Ishikawa (cell line): ENCODE measurements at regions not wholly inside any gene's neighbourhood (a gene's known extent, or its start where the extent isn't known, plus 50 kb on each side); places are given as distances from the start of the nearest gene placed in this dataset.

ENCODE experiments used
- CEBPB ChIP-seq: IDR thresholded peaks from 2 replicates; pipeline ENCODE4 v1.6.1; 2012
- CREB1 ChIP-seq: IDR thresholded peaks from 2 replicates; pipeline ENCODE4 v1.6.1; 2012; ENCODE audit warnings: low read depth
- EGR1 ChIP-seq: IDR thresholded peaks from 2 replicates; pipeline ENCODE4 v1.6.1; 2012
- EP300 ChIP-seq: IDR thresholded peaks from 2 replicates; pipeline ENCODE4 v1.6.1; 2012; ENCODE audit warnings: borderline replicate concordance
- FOXM1 ChIP-seq: IDR thresholded peaks from 2 replicates; pipeline ENCODE4 v1.6.1; 2012; ENCODE audit warnings: low read depth, borderline replicate concordance
- NFIC ChIP-seq: IDR thresholded peaks from 2 replicates; pipeline ENCODE4 v1.6.1; 2012
- RAD21 ChIP-seq: IDR thresholded peaks from 2 replicates; pipeline ENCODE4 v1.6.1; 2012; ENCODE audit warnings: low read depth
- TAF1 ChIP-seq: IDR thresholded peaks from 2 replicates; pipeline ENCODE4 v1.6.1; 2012; ENCODE audit warnings: low read depth, mild to moderate bottlenecking
- TCF12 ChIP-seq: IDR thresholded peaks from 2 replicates; pipeline ENCODE4 v1.6.1; 2012; ENCODE audit warnings: low read depth
- TEAD4 ChIP-seq: IDR thresholded peaks from 2 replicates; pipeline ENCODE4 v1.6.1; 2012
- YY1 ChIP-seq: IDR thresholded peaks from 2 replicates; pipeline ENCODE4 v1.6.1; 2012; ENCODE audit warnings: low read depth
- ZBTB7A ChIP-seq: IDR thresholded peaks from 2 replicates; pipeline ENCODE4 v1.6.1; 2012; ENCODE audit warnings: low read depth
- TF ChIP-seq, protein P1 (sequence below): IDR thresholded peaks from 2 replicates; pipeline ENCODE4 v1.6.1; 2012; ENCODE audit warnings: low read depth, mild to moderate bottlenecking
- TF ChIP-seq, protein P2 (sequence below): IDR thresholded peaks from 2 replicates; pipeline ENCODE4 v1.6.1; 2012
- TF ChIP-seq, protein P3 (sequence below): IDR thresholded peaks from 2 replicates; pipeline ENCODE4 v1.6.1; 2012

DNA sequence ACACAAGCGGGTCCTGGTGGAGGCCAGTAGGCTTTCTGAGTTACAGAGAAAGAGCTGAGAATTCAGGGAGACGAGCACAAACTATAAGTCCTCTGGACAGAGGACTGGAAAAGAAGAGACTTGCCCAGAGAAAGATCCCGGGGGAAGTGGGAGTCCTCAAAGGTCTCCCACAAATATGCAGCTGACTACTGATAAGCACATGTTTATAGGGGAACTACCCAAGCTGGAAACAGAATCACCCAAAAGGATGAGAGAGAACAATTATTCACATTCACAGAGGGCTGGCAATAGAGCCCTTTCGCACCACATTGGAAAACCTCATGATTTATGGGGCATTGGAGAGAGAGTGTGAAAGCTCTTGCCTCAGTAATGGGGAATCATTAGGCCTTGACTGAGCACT lies 337.6 kb downstream of the IRS1 start:
- TF ChIP-seq TCF12 (no peak), CREB1 (no peak), EP300 (no peak), EGR1 (no peak), YY1 (no peak), CEBPB (no peak), TAF1 (no peak)
- TF ChIP-seq, protein P1, sequence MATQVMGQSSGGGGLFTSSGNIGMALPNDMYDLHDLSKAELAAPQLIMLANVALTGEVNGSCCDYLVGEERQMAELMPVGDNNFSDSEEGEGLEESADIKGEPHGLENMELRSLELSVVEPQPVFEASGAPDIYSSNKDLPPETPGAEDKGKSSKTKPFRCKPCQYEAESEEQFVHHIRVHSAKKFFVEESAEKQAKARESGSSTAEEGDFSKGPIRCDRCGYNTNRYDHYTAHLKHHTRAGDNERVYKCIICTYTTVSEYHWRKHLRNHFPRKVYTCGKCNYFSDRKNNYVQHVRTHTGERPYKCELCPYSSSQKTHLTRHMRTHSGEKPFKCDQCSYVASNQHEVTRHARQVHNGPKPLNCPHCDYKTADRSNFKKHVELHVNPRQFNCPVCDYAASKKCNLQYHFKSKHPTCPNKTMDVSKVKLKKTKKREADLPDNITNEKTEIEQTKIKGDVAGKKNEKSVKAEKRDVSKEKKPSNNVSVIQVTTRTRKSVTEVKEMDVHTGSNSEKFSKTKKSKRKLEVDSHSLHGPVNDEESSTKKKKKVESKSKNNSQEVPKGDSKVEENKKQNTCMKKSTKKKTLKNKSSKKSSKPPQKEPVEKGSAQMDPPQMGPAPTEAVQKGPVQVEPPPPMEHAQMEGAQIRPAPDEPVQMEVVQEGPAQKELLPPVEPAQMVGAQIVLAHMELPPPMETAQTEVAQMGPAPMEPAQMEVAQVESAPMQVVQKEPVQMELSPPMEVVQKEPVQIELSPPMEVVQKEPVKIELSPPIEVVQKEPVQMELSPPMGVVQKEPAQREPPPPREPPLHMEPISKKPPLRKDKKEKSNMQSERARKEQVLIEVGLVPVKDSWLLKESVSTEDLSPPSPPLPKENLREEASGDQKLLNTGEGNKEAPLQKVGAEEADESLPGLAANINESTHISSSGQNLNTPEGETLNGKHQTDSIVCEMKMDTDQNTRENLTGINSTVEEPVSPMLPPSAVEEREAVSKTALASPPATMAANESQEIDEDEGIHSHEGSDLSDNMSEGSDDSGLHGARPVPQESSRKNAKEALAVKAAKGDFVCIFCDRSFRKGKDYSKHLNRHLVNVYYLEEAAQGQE = no peak
- TF ChIP-seq, protein P2, sequence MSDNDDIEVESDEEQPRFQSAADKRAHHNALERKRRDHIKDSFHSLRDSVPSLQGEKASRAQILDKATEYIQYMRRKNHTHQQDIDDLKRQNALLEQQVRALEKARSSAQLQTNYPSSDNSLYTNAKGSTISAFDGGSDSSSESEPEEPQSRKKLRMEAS = no peak
- TF ChIP-seq, protein P3, sequence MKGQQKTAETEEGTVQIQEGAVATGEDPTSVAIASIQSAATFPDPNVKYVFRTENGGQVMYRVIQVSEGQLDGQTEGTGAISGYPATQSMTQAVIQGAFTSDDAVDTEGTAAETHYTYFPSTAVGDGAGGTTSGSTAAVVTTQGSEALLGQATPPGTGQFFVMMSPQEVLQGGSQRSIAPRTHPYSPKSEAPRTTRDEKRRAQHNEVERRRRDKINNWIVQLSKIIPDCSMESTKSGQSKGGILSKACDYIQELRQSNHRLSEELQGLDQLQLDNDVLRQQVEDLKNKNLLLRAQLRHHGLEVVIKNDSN = no peak

DNA sequence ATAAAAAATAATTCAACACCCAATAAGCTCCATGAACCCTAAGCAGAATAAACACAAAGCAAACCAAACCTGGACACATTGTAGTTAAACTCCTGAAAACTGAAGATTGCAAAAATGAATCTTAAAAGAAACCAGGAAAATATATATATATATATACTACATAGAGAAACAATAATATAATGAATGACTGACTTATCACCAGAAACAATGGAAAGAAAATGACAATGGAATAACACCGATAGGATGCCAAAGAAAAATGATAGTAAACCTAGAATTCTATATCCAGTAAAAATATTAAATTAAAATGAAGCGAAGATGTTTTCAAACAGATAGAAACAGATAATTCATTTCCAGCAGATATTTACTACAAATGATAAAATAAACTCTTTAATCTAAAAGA lies 346.9 kb downstream of the IRS1 start:
- TF ChIP-seq CREB1 (no peak), TEAD4 (no peak), FOXM1 (no peak), ZBTB7A (no peak), EP300 (no peak), YY1 (no peak), EGR1 (no peak), TCF12 (no peak), NFIC (no peak), TAF1 (no peak), CEBPB (no peak)
- TF ChIP-seq, protein P1 = no peak
- TF ChIP-seq, protein P2 = no peak
- TF ChIP-seq, protein P3 = no peak

DNA sequence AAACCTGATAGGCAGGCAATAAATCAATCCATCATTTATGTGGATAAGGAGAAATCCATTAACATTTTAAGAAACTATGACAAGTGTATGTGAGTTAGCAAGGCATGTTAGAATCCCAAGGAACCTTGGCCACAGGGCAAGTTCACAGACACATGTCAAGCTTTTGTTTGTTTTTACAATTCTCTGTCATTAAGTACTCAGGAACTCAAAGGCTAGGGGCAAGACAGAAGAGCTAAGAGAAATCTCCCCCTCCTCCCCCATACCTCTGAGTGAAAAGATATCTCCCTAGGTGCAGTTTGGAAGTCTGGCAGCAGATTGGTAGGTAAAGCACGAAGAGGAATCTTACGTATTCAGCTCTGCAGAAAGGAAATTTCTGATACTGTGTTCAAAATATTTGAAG lies 348.1 kb downstream of the IRS1 start:
- TF ChIP-seq EGR1 = no peak
- TF ChIP-seq RAD21 = no peak
- no peak for TF ChIP-seq ZBTB7A
- TF ChIP-seq EP300 = no peak
- no peak for TF ChIP-seq TCF12
- TF ChIP-seq CREB1 = no peak
- TF ChIP-seq FOXM1 = no peak
- no peak for TF ChIP-seq YY1
- no peak for TF ChIP-seq TEAD4
- TF ChIP-seq, protein P2 = no peak
- TF ChIP-seq CEBPB = no peak
- TF ChIP-seq NFIC = no peak
- TF ChIP-seq, protein P1 = no peak
- no peak for TF ChIP-seq TAF1

DNA sequence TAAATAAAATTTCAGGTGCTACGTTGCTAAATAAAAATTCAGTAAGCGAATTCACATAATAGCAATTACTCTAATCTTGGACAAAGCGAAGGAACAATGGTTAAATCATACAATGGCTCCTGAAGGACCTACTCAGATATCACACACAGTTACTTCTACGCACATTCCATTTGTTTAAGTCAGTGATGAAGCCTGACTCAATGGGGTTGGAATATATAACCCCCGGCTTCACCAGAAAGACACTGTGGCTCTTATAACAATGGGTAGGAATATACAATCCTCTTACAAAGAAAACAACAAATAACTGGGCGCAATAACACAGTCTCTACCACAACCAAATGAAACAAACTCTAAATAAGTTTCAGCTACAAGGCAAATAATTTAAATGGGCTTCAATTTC lies 349.5 kb downstream of the IRS1 start:
- TF ChIP-seq ZBTB7A (no peak), YY1 (no peak), EGR1 (no peak), NFIC (no peak), CEBPB (no peak), TAF1 (no peak)
